Frontal cortex (tissue), 3 donors: ENCODE measurements at regions not wholly inside any gene's neighbourhood (a gene's known extent, or its start where the extent isn't known, plus 50 kb on each side); places are given as distances from the start of the nearest gene placed in this dataset.
A peak's percentile ranks its signal among the peaks of the same experiment; 100 is the strongest.
"Not testable (repeated sequence)": the region's sequence is repeated elsewhere in the genome, so short reads cannot be mapped to it uniquely, and the experiment has no call there.

ENCODE experiments used
- DNase-seq, 2 donors: peaks; one replicate each; pipeline ENCODE4 v3.0.0; 2012; ENCODE audit warnings: low spot score in 2 of 2
- FAIRE-seq: peaks from 2 replicates; lab custom pipeline; 2012; peaks lifted over from hg19 to GRCh38; lab: Jason Lieb, UNC
- donor health status: control.
- donor health status: control.
- donor health status: control.

GRCh38 chr12:90455756-90456155 lies 499.2 kb downstream of the CCER1 start:
- no peak for FAIRE-seq
- DNase-seq = no peak

GRCh38 chr12:90449611-90450010 lies 505.4 kb downstream of the CCER1 start:
- DNase-seq (no peak), FAIRE-seq (no peak)

GRCh38 chr12:90443466-90443865 lies 511.5 kb downstream of the CCER1 start:
- not testable (repeated sequence) for FAIRE-seq

GRCh38 chr12:90441431-90441830 lies 513.5 kb downstream of the CCER1 start:
- DNase-seq (no peak), FAIRE-seq (peak; percentile 39)

More at GRCh38 chr12:90443466-90443865, 511.5 kb downstream of the CCER1 start:
- not testable (repeated sequence) for DNase-seq

GRCh38 chr12:90428881-90429280 lies 526.1 kb downstream of the CCER1 start:
- no peak for FAIRE-seq
- DNase-seq = no peak

GRCh38 chr12:90428465-90428864 lies 526.5 kb downstream of the CCER1 start:
- no peak for DNase-seq
- no peak for FAIRE-seq

- no peak for FAIRE-seq
- no peak for DNase-seq
Observed at GRCh38 chr12:90423965-90424364, 531.0 kb downstream of the CCER1 start.

- FAIRE-seq (no peak), DNase-seq (no peak)
Observed at GRCh38 chr12:90410962-90411361, 544.0 kb downstream of the CCER1 start.

- DNase-seq (no peak), FAIRE-seq (no peak)
Observed at GRCh38 chr12:90407841-90408240, 547.1 kb downstream of the CCER1 start.

- FAIRE-seq (no peak), DNase-seq (no peak)
Observed at GRCh38 chr12:90404071-90404470, 550.9 kb downstream of the CCER1 start.

- DNase-seq = no peak
Observed at GRCh38 chr12:90401185-90401584, 553.8 kb downstream of the CCER1 start.

GRCh38 chr12:90399357-90399756 lies 555.6 kb downstream of the CCER1 start:
- FAIRE-seq = no peak
- no peak for DNase-seq

More at GRCh38 chr12:90401185-90401584, 553.8 kb downstream of the CCER1 start:
- FAIRE-seq = no peak

- FAIRE-seq = no peak
- DNase-seq = no peak
Observed at GRCh38 chr12:90398285-90398836, 556.6 kb downstream of the CCER1 start.

- no peak for FAIRE-seq
- DNase-seq = no peak
Observed at GRCh38 chr12:90396556-90396955, 558.4 kb downstream of the CCER1 start.

- no peak for FAIRE-seq
- DNase-seq = no peak
Observed at GRCh38 chr12:90393652-90394051, 561.3 kb downstream of the CCER1 start.

- DNase-seq = no peak
- FAIRE-seq = no peak
Observed at GRCh38 chr12:90393089-90393488, 561.9 kb downstream of the CCER1 start.

GRCh38 chr12:90390947-90391346 lies 564.0 kb downstream of the CCER1 start:
- no peak for DNase-seq
- no peak for FAIRE-seq

GRCh38 chr12:90368081-90368480 lies 586.9 kb downstream of the CCER1 start:
- DNase-seq = no peak
- FAIRE-seq = no peak

GRCh38 chr12:90366286-90366685 lies 588.7 kb downstream of the CCER1 start:
- FAIRE-seq = no peak
- no peak for DNase-seq

- DNase-seq (no peak), FAIRE-seq (no peak)
Observed at GRCh38 chr12:90360300-90360699, 594.7 kb downstream of the CCER1 start.

- DNase-seq = no peak
- no peak for FAIRE-seq
Observed at GRCh38 chr12:90355711-90356355, 599.1 kb downstream of the CCER1 start.

GRCh38 chr12:90343966-90344365 lies 611.0 kb downstream of the CCER1 start:
- DNase-seq (no peak), FAIRE-seq (no peak)
